Smooth muscle cell (in vitro differentiated cells): ENCODE measurements at regions not wholly inside any gene's neighbourhood (a gene's known extent, or its start where the extent isn't known, plus 50 kb on each side); places are given as distances from the start of the nearest gene placed in this dataset.

Experiments
- DNase-seq: peaks from one replicate; lab custom pipeline; 2025; ENCODE audit not compliant: unreplicated experiment; lab: John Stamatoyannopoulos, UW
- H2AFZ ChIP-seq: fragments of 200-600 bp; sonication (generic); 2 replicates; pipeline ENCODE4 v1.6.0; 2016; ENCODE audit warnings: antibody characterized with exemption, low read depth, mild to moderate bottlenecking
- H3F3A ChIP-seq: fragments of 200-600 bp; sonication (generic); 2 replicates; pipeline ENCODE4 v1.6.0; 2017; ENCODE audit warnings: antibody characterized with exemption, low read depth
- H3K27ac ChIP-seq: fragments of 200-600 bp; sonication (generic); 2 replicates; pipeline ENCODE4 v1.5.1; 2016; ENCODE audit warnings: low read depth, mild to moderate bottlenecking
- H3K27me3 ChIP-seq: fragments of 200-600 bp; sonication (generic); 2 replicates; pipeline ENCODE4 v1.6.1; 2016; ENCODE audit warnings: low read depth, mild to moderate bottlenecking
- H3K36me3 ChIP-seq: fragments of 200-600 bp; sonication (generic); 2 replicates; pipeline ENCODE4 v1.5.1; 2016; ENCODE audit warnings: low read depth
- H3K4me1 ChIP-seq: fragments of 200-600 bp; sonication (generic); 2 replicates; pipeline ENCODE4 v1.5.1; 2016; ENCODE audit warnings: low read depth
- H3K4me2 ChIP-seq: fragments of 200-600 bp; sonication (generic); 2 replicates; pipeline ENCODE4 v1.6.0; 2016; ENCODE audit warnings: mild to moderate bottlenecking
- H3K4me3 ChIP-seq: fragments of 200-600 bp; sonication (generic); 2 replicates; pipeline ENCODE4 v1.5.1; 2016; ENCODE audit warnings: mild to moderate bottlenecking
- H3K79me2 ChIP-seq: fragments of 200-600 bp; sonication (generic); 2 replicates; pipeline ENCODE4 v1.6.0; 2016; ENCODE audit warnings: low read depth, mild to moderate bottlenecking
- H3K9ac ChIP-seq: fragments of 200-600 bp; sonication (generic); 2 replicates; pipeline ENCODE4 v1.6.0; 2016; ENCODE audit warnings: low read depth
- H3K9me3 ChIP-seq: fragments of 200-600 bp; sonication (generic); replicated peaks from 2 replicates; pipeline ENCODE4 v1.5.1; 2016; ENCODE audit warnings: low read depth
- H4K20me1 ChIP-seq: fragments of 200-600 bp; sonication (generic); 2 replicates; pipeline ENCODE4 v1.6.0; 2016; ENCODE audit warnings: low read depth
- WGBS: methylation state at CpG from one replicate; pipeline ENCODE4 v1.1.7; 2016; ENCODE audit warnings: low lambda C conversion rate; 5-methylcytosine and 5-hydroxymethylcytosine counted together
- TF ChIP-seq, protein P1 (sequence below): fragments of 200-600 bp; sonication (generic); IDR thresholded peaks from 2 replicates; pipeline ENCODE4 v1.5.1; 2017; ENCODE audit warnings: borderline replicate concordance, mild to moderate bottlenecking, antibody characterized with exemption; ENCODE audit not compliant: insufficient read depth, poor library complexity, severe bottlenecking

DNA sequence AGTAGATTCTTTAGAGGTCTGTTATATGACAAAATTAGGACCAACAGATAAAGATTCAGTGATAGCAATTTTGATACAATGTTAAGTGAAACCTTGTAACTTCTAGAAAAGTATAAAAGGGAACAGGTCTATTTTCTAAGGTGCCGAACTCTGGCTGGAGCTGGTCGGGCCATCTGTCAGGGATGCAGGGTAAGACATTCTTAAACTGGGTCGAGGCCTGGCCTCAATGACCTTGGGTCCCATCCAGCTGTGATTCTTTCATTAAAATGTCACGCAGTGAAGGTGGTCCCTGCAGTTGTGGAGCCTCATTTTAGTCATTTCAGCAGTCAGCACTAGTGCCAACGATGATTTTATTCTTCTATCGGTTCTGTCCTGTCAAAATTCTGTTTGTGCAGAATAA is 271.9 kb upstream of the SPRY2 start:
- Histone ChIP-seq H3F3A (no peaks in the 10 kb centered on the region), H2AFZ (no peak overlapping the region), H3K36me3 (no peaks in the 10 kb centered on the region), H3K27me3 (no peaks in the 10 kb centered on the region), H3K4me1 (no peaks in the 10 kb centered on the region), H3K27ac (no peak overlapping the region), H3K9me3 (no peaks in the 10 kb centered on the region), H4K20me1 (no peaks in the 10 kb centered on the region), H3K4me3 (no peak overlapping the region), H3K79me2 (no peaks in the 10 kb centered on the region), H3K4me2 (no peak overlapping the region), H3K9ac (no peak overlapping the region)
- 92% methylated on average over 6 of the region's 6 CpGs for WGBS
- TF ChIP-seq, protein P1, sequence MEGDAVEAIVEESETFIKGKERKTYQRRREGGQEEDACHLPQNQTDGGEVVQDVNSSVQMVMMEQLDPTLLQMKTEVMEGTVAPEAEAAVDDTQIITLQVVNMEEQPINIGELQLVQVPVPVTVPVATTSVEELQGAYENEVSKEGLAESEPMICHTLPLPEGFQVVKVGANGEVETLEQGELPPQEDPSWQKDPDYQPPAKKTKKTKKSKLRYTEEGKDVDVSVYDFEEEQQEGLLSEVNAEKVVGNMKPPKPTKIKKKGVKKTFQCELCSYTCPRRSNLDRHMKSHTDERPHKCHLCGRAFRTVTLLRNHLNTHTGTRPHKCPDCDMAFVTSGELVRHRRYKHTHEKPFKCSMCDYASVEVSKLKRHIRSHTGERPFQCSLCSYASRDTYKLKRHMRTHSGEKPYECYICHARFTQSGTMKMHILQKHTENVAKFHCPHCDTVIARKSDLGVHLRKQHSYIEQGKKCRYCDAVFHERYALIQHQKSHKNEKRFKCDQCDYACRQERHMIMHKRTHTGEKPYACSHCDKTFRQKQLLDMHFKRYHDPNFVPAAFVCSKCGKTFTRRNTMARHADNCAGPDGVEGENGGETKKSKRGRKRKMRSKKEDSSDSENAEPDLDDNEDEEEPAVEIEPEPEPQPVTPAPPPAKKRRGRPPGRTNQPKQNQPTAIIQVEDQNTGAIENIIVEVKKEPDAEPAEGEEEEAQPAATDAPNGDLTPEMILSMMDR: no peak
- DNase-seq: no peak

DNA sequence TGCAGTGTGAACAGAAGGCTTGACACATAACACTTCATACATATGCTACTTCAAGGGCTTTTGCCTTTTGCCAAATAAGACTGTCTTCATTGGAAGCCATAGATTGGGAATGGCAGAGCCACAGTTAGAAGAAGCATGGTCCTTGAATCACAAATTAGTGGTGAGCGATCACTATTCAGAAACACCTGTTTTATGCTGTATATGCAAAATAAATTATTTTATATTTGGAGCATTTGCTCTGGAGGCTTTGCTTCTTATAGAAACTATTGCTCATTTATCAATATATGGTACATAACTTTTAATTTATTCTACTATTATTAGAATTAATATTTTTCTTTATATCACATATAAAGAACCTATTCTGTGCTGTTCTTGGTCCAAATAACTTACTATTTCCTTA is 270.4 kb upstream of the SPRY2 start:
- H3K9me3 ChIP-seq: no peaks in the 10 kb centered on the region
- H3K36me3 ChIP-seq: no peaks in the 10 kb centered on the region
- H3K4me2 ChIP-seq: no peak overlapping the region
- H3K79me2 ChIP-seq: no peaks in the 10 kb centered on the region
- no peaks in the 10 kb centered on the region for H3K4me1 ChIP-seq
- H2AFZ ChIP-seq: no peak overlapping the region
- WGBS: 100% methylated on average over 1 of the region's 1 CpG
- H3K9ac ChIP-seq: no peak overlapping the region
- no peak overlapping the region for H3K4me3 ChIP-seq
- H4K20me1 ChIP-seq: no peaks in the 10 kb centered on the region
- H3F3A ChIP-seq: no peaks in the 10 kb centered on the region
- H3K27me3 ChIP-seq: no peaks in the 10 kb centered on the region
- TF ChIP-seq, protein P1: no peak
- DNase-seq: no peak
- H3K27ac ChIP-seq: no peak overlapping the region

DNA sequence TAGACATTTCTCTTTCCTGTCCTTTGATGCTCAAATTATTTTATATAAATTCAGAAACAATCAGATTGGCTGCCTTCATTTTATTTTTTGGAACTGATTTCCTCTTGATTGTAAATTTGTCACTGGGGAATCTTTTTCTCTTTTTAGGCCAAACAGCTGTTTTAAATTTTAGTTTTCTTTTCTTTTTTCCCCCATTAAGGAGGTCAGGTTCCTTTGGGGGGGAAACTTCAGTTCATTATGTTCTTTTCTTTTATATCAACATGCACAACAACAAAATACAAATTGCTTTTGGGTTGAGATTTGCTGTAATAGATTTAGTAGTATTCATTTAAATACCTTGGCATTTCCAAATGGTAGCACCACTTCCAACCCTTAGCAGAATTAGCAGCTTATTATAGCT is 264.8 kb upstream of the SPRY2 start:
- Histone ChIP-seq H3K4me1 (no peaks in the 10 kb centered on the region), H3K9ac (no peak overlapping the region), H3K27ac (no peak overlapping the region), H3F3A (no peaks in the 10 kb centered on the region), H3K79me2 (no peaks in the 10 kb centered on the region), H4K20me1 (no peaks in the 10 kb centered on the region), H3K36me3 (no peaks in the 10 kb centered on the region), H2AFZ (no peak overlapping the region), H3K27me3 (no peaks in the 10 kb centered on the region), H3K4me2 (no peak overlapping the region), H3K9me3 (no peaks in the 10 kb centered on the region), H3K4me3 (no peak overlapping the region)
- TF ChIP-seq, protein P1: no peak
- no peak for DNase-seq

DNA sequence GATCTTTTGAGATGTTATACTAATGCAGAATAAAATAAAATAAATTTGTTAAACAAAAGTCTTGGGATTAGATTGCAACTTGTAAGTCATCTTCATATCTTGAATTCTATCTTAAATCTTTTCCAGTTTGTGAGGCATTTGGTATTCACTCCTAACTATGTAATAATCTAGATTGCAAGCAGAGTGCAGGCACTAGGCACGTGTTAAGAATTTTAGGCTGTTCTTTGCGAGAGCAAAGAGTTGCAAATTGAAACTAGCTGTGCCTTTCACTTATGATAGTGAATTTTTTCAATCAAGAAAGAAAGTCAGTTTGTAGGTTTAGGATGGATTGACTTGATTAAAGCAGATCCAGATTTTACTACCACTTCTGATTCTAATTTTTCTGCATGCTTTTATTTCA is 264.1 kb upstream of the SPRY2 start:
- no peaks in the 10 kb centered on the region for H3K27me3 ChIP-seq
- no peak overlapping the region for H3K9ac ChIP-seq
- H3F3A ChIP-seq: no peaks in the 10 kb centered on the region
- no peak for DNase-seq
- no peak overlapping the region for H3K4me3 ChIP-seq
- no peaks in the 10 kb centered on the region for H3K79me2 ChIP-seq
- TF ChIP-seq, protein P1: no peak
- H3K4me2 ChIP-seq: no peak overlapping the region
- no peaks in the 10 kb centered on the region for H3K36me3 ChIP-seq
- 88% methylated on average over 2 of the region's 2 CpGs for WGBS
- H3K9me3 ChIP-seq: no peaks in the 10 kb centered on the region
- no peaks in the 10 kb centered on the region for H3K4me1 ChIP-seq
- H2AFZ ChIP-seq: no peak overlapping the region
- H3K27ac ChIP-seq: no peak overlapping the region
- H4K20me1 ChIP-seq: no peaks in the 10 kb centered on the region
